ENCODE measurements at regions not wholly inside any gene's neighbourhood (a gene's known extent, or its start where the extent isn't known, plus 50 kb on each side); places are given as distances from the start of the nearest gene placed in this dataset.

GRCh38 chr17:70022175-70022574 is 52.9 kb upstream of the KCNJ16 start:
- Mint-ChIP-seq H3K27ac (ENCODE audit: unreplicated experiment) (no peak overlapping the region), H3K9me3 (ENCODE audit: unreplicated experiment) (no peaks in the 10 kb centered on the region), H3K36me3 (ENCODE audit: unreplicated experiment) (no peaks in the 10 kb centered on the region), H3K27me3 (ENCODE audit: unreplicated experiment) (peaks cover 6% of the 10 kb centered on the region), H3K4me3 (ENCODE audit: unreplicated experiment) (no peak overlapping the region), H3K4me1 (ENCODE audit: unreplicated experiment) (peaks cover 3% of the 10 kb centered on the region)
- DNase-seq (ENCODE audit: extremely low spot score, unreplicated experiment): no peak
- TF ChIP-seq, protein P1, sequence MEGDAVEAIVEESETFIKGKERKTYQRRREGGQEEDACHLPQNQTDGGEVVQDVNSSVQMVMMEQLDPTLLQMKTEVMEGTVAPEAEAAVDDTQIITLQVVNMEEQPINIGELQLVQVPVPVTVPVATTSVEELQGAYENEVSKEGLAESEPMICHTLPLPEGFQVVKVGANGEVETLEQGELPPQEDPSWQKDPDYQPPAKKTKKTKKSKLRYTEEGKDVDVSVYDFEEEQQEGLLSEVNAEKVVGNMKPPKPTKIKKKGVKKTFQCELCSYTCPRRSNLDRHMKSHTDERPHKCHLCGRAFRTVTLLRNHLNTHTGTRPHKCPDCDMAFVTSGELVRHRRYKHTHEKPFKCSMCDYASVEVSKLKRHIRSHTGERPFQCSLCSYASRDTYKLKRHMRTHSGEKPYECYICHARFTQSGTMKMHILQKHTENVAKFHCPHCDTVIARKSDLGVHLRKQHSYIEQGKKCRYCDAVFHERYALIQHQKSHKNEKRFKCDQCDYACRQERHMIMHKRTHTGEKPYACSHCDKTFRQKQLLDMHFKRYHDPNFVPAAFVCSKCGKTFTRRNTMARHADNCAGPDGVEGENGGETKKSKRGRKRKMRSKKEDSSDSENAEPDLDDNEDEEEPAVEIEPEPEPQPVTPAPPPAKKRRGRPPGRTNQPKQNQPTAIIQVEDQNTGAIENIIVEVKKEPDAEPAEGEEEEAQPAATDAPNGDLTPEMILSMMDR (IDR thresholded peaks at IDR 0.05): no peak

- no peak overlapping the region for H3K4me3 Mint-ChIP-seq (ENCODE audit: unreplicated experiment)
- H3K36me3 Mint-ChIP-seq (ENCODE audit: unreplicated experiment): no peaks in the 10 kb centered on the region
- peaks cover 13% of the 10 kb centered on the region for H3K9me3 Mint-ChIP-seq (ENCODE audit: unreplicated experiment)
- H3K27ac Mint-ChIP-seq (ENCODE audit: unreplicated experiment): no peak overlapping the region
- H3K4me1 Mint-ChIP-seq (ENCODE audit: unreplicated experiment): peaks cover 3% of the 10 kb centered on the region
- H3K27me3 Mint-ChIP-seq (ENCODE audit: unreplicated experiment): peaks cover 7% of the 10 kb centered on the region
- no peak for DNase-seq (ENCODE audit: extremely low spot score, unreplicated experiment)
- TF ChIP-seq, protein P1 (IDR thresholded peaks at IDR 0.05): no peak
Observed at GRCh38 chr17:70024253-70024652, 50.8 kb upstream of the KCNJ16 start.

Measured in osteocyte (in vitro differentiated cells).